ENCODE measurements at regions not wholly inside any gene's neighbourhood (a gene's known extent, or its start where the extent isn't known, plus 50 kb on each side); places are given as distances from the start of the nearest gene placed in this dataset.

DNA sequence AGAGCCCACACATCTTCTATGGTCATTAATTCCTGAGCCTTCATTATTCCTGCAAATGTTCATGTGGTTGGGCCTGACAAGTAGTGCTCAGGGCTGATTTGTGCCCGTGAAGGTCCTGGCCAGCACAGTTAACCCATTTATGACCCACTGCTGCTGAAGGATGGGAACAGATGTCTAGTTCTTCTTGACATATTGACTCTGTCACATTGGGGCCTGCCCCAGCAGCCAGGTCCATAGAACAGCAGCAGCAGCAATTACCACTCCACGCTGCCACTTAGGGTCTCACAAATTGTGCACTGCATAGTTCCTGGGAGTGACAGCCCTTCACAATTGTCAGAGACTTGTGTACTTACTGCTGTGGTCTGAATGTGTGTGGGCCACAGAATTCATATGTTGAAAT is 442.3 kb upstream of the RGPD4 start:
- no peak overlapping the region for H3K23ac ChIP-seq (ENCODE audit: insufficient read length, low read depth, low read length)
- no peak overlapping the region for H3K27ac Mint-ChIP-seq

More for the DNA sequence above, 442.3 kb upstream of the RGPD4 start:
- Histone ChIP-seq H3K4me2 (ENCODE audit: insufficient read depth, insufficient read length, low read length) (no peak overlapping the region), H3K27me3 (ENCODE audit: insufficient read depth, low read length) (no peaks in the 10 kb centered on the region), H3K79me1 (ENCODE audit: insufficient read depth, low read depth, low read length, poor library complexity, severe bottlenecking) (no peaks in the 10 kb centered on the region), H2AFZ (ENCODE audit: low read length) (no peak overlapping the region), H3K14ac (ENCODE audit: insufficient read depth, low read length) (no peak overlapping the region), H4K20me1 (ENCODE audit: control insufficient read depth, insufficient read depth, insufficient read length) (no peaks in the 10 kb centered on the region), H2BK12ac (ENCODE audit: insufficient read length, low read depth, low read length) (no peak overlapping the region), H3T11ph (ENCODE audit: low read length) (no peak overlapping the region), H4K5ac (ENCODE audit: insufficient read length, low read depth, low read length) (no peak overlapping the region), H3K56ac (ENCODE audit: insufficient read length, low read depth, low read length) (no peak overlapping the region), H3K18ac (ENCODE audit: insufficient read length, low read depth, low read length) (no peak overlapping the region), H3K4me1 (ENCODE audit: insufficient read depth, low read length) (no peaks in the 10 kb centered on the region), H4K91ac (ENCODE audit: insufficient read length, low read depth, low read length) (no peak overlapping the region), H3K9ac (ENCODE audit: extremely low read depth, insufficient read length, low read length) (no peak overlapping the region), H2BK20ac (ENCODE audit: low read depth, low read length, poor library complexity, severe bottlenecking) (no peak overlapping the region), H4K8ac (replicated peaks; ENCODE audit: insufficient read length, low read depth, low read length) (no peak overlapping the region), H2BK120ac (ENCODE audit: low read depth, low read length, poor library complexity, severe bottlenecking) (no peak overlapping the region), H2BK15ac (ENCODE audit: low read depth, low read length) (no peak overlapping the region), H2AK5ac (ENCODE audit: insufficient read length, low read length) (no peak overlapping the region), H3K4ac (ENCODE audit: low read depth, low read length) (no peak overlapping the region), H2BK5ac (ENCODE audit: insufficient read length, low read length) (no peak overlapping the region), H3K79me2 (ENCODE audit: insufficient read depth, low read length) (no peaks in the 10 kb centered on the region), H3K23me2 (ENCODE audit: insufficient read length, low read depth, low read length, poor library complexity, severe bottlenecking) (no peaks in the 10 kb centered on the region), H3K27ac (ENCODE audit: insufficient read length, low read depth, low read length) (no peak overlapping the region), H3K9me3 (ENCODE audit: control insufficient read depth, low read depth, low read length) (peaks cover 12% of the 10 kb centered on the region)
- Mint-ChIP-seq H3K4me1 (peaks cover 6% of the 10 kb centered on the region in 2 experiments; a peak in 2 of 4 replicates), H3K4me3 (no peak overlapping the region), H3K36me3 (ENCODE audit: insufficient read depth in 1 of 3, low read depth in 3 of 3) (peaks cover 12 to 28% (median 13%) of the 10 kb centered on the region in 3 experiments), H3K9me3 (peaks cover 19 to 27% of the 10 kb centered on the region in 2 experiments), H3K27me3 (ENCODE audit: low read depth) (no peaks in the 10 kb centered on the region)
- no CpG with 5 or more reads among the region's 2 CpGs for WGBS (ENCODE audit: extremely low coverage, insufficient read length, low lambda C conversion rate)
- DNase-seq: no peak
- TF ChIP-seq, protein P1, sequence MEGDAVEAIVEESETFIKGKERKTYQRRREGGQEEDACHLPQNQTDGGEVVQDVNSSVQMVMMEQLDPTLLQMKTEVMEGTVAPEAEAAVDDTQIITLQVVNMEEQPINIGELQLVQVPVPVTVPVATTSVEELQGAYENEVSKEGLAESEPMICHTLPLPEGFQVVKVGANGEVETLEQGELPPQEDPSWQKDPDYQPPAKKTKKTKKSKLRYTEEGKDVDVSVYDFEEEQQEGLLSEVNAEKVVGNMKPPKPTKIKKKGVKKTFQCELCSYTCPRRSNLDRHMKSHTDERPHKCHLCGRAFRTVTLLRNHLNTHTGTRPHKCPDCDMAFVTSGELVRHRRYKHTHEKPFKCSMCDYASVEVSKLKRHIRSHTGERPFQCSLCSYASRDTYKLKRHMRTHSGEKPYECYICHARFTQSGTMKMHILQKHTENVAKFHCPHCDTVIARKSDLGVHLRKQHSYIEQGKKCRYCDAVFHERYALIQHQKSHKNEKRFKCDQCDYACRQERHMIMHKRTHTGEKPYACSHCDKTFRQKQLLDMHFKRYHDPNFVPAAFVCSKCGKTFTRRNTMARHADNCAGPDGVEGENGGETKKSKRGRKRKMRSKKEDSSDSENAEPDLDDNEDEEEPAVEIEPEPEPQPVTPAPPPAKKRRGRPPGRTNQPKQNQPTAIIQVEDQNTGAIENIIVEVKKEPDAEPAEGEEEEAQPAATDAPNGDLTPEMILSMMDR (conservative IDR thresholded peaks at IDR 0.05): no peak

All from H9 (cell line).